HG02678 (cell line): ENCODE measurements at regions not wholly inside any gene's neighbourhood (a gene's known extent, or its start where the extent isn't known, plus 50 kb on each side); places are given as distances from the start of the nearest gene placed in this dataset.
A peak's percentile ranks its signal among the peaks of the same experiment; 100 is the strongest.
"Not testable (repeated sequence)": the region's sequence is repeated elsewhere in the genome, so short reads cannot be mapped to it uniquely, and the experiment has no call there.

Experiments
- ATAC-seq: cut with Tn5 transposase; IDR thresholded peaks from one replicate; pipeline ENCODE4 v1.9.1; 2021; ENCODE audit warnings: mild to moderate bottlenecking, moderate library complexity; ENCODE audit not compliant: unreplicated experiment

DNA sequence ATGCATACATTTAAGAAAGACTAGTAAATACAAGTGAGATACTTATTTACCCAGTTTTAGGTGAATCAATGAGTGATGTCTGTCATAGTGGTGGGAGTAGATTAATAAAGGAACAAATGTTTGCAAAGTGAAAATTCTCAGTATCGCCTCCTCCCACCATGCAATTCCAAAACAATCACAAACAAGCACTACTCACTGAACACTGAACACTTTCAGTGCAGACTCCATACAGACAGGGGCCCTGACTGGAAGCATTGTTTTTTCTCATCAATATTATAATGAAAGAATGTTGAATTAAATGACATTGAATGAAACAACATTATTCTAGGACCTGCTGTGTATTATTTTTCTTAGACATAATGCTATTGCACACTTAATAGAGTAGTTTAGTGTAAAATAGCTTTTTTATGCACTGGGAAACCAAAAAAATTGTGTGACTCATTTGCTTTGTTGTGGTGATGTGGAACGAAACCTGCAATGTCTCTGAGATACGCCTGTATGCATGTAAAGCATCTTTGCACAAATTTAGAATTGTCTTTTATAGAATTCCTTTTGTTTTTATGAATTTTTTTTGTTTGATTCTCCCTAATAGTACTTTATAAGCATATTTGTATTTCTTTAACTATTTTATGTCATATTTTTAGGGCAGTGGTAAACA lies 317.5 kb downstream of the UTRN start:
- ATAC-seq: no peak

DNA sequence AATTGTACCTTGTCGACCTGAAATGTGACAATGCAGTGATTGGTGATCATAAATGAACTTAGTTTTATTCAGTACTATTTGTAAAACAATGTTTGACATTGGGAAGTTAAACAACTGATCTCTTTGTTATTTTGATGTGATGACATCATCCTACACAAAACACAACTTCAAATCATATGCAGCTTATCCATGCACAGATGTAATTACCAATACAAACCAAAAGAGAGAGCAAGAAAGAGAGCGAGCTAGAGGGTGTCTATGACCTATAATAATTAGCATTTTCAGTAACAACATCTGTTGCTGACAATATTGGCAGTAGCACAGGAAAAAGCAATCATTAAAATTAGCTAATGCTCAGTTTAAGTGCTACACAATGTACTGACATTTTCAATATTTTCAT lies 320.9 kb downstream of the UTRN start:
- ATAC-seq: no peak

- ATAC-seq: peak; percentile 55
These were observed 323.0 kb downstream of the UTRN start for GRCh38 chr6:144607998-144608735.

GRCh38 chr6:144612811-144613210 lies 327.7 kb downstream of the UTRN start:
- no peak for ATAC-seq

- peak; percentile 61 for ATAC-seq
These were observed 328.7 kb downstream of the UTRN start for GRCh38 chr6:144613859-144614258.

GRCh38 chr6:144615870-144616269 lies 330.7 kb downstream of the UTRN start:
- ATAC-seq: no peak

- ATAC-seq: no peak
These were observed 332.1 kb downstream of the UTRN start for GRCh38 chr6:144617191-144617590.

GRCh38 chr6:144617708-144618107 lies 332.6 kb downstream of the UTRN start:
- no peak for ATAC-seq

DNA sequence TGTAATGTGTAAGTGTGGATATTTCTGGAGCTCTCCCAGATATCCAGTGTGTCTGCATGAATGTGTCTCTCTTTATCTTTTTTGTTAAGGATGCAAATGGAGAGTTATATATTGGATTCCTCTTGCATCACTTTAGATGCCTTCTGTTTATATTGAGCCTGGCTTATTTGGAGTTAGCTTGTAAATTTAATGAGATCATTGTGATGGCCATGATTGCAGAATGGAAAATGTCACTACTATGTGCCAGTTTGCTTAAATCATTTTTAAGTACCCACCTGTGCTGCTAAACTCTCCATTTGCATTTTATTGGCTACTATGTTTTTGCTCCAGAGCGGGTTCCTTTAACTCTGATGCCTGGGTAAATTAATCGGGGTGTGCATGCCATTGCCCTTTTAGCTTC lies 334.8 kb downstream of the UTRN start:
- ATAC-seq: no peak

GRCh38 chr6:144621332-144621731 lies 336.2 kb downstream of the UTRN start:
- ATAC-seq: no peak

DNA sequence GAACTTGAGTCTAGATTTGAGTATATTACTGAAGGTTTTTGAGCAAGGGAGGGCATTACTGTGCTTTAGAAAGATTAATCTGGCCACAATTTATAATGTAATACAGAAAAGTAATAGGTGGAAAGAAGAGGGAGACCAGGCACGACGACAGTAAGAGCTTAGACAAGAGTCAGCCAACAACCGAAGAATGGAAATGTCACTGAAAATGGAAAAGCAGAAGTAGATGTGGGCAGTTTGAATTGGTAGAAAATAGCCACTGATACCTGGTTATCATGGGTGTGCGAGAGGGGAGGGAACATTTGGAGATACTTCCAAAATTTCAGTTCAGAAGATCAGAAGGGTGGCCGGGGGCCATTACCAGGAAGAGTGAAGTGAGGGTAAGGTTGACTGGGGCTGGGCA lies 339.1 kb downstream of the UTRN start:
- ATAC-seq: no peak

GRCh38 chr6:144624716-144625115 lies 339.6 kb downstream of the UTRN start:
- no peak for ATAC-seq

DNA sequence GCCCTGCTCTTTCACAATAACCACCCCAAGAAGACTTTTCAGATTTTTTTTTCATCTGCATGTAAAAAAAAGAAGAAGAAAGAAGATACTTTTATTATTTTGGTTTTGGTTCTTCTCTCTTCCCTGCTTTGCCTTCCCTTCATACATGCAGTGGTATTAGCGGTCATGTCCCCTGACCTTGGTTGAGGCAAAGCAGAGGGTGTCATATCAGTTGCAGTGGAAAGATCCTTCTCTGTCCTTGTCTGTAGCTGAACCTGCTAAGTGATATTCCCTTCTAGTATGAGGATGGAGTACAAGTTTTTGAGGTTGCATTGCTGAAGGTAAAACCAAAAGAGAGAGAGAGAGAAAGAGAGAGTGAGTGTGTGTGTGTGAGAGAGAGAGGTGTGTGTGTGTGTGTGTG lies 345.7 kb downstream of the UTRN start:
- ATAC-seq: no peak

DNA sequence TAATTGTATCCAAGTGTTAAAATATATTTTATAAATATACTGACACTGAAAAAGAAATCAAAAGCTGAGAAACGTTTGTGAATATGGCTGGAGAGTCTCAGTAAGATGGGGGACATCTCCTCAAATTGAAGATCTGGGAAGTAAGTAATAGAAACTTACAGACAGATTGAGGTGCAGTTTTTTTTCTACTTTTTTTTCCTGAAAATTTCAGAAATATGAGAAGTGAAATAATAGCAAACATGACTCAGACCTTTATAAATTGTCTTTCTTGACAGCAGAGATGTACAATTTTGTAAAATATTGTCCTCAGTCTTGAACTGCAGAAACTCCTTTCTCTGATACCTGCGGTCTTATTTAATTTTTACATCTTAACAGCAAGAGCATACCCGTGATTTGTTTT lies 347.1 kb downstream of the UTRN start:
- ATAC-seq: no peak

DNA sequence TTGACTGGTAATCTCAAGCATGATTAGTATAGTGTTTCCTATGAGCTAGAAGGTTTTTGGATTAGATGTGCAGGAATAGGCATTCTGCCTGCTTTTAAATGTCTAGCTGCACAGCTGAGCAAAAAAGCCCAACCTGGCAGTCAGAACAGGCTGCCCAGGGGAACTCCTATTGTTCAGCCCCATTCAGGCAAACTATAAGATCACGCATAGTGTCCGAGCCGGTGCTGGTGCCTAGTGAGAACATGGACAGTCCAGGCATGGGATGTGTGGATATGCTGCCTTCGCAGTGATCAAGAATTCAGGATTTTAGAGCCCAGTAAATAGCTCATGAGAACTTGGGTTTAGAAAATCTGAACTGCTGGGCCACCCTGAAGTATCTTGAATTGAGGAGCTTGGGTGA lies 348.8 kb downstream of the UTRN start:
- ATAC-seq: no peak

GRCh38 chr6:144634371-144634770 lies 349.2 kb downstream of the UTRN start:
- ATAC-seq: no peak

DNA sequence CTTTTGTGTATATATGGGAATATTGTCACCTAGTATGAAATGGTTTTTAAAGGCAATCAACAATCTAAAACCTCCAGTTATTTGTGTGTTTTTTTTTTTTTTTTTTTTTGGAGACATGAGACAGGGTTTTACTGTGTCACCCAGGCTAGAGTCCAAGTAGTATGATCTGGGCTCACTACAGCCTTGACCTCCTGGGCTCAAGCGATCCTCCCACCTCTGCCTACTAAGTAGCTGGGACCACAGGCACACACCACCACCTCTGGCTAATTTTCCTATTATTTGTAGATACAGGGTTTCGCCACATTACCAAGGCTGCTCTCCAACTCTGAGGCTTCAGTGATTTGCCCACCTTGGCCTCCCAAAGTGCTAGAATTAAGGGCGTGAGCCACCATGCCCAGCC lies 349.9 kb downstream of the UTRN start:
- no peak for ATAC-seq

GRCh38 chr6:144636025-144636424 lies 350.9 kb downstream of the UTRN start:
- not testable (repeated sequence) for ATAC-seq

- ATAC-seq: no peak
These were observed 352.4 kb downstream of the UTRN start for GRCh38 chr6:144637541-144637940.

DNA sequence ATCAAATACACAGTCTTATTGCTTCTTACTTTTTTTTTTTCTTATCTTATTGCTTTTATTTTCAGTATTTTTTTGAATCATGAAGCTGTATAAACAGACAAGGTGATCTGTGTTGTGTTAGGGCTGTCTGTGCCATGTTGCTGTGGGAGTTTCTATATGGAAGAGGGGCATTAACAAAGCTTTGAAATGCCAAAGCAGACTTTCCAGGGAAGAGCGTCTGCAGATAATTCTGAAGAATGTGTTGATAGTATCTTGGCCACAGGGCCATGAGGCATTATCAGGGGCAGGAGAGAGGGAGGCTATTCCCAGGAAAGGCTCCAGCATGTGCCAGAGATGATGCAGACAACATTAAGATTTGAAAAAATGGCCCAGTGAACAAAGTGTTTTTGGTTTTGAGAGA lies 354.5 kb downstream of the UTRN start:
- ATAC-seq: no peak

DNA sequence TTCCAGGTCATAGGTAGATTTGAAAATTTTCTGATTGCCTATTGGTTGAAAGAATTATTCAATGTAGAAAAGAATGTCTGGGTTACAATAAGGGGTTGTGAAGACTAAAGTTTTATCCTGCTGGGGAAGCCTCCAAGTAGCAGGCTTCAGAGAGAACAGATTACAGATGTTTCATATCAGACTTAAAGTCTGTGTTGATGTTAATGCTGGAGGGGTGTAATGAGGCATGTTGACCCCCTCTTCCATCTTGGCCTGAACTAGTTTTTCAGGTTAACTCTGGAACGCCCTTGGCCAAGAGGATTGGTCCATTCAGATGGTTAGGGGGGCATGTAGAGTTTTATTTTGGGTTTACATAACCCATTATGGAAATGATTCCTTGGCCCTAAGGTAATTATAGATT lies 356.2 kb downstream of the UTRN start:
- no peak for ATAC-seq

DNA sequence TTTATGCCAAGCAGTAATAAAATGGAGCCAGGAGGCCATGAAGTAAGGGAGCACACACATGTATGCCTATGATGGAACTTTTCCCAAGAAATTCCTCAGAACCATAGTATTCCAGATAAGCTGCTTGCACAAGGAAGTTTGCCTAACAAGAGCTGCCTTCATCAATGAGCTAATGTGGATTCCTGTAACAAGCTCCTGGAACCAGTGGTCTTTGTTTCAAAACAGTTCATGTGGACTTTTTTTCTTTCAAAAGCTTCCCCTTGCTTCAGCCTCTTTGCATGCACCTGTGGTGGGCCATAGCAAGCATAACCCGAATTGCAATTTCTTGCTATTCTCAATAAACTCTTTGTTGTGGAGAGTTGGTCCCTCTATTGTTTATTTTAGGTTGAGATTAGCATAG lies 359.6 kb downstream of the UTRN start:
- ATAC-seq: no peak
